HEK293T (cell line): ENCODE measurements at regions not wholly inside any gene's neighbourhood (a gene's known extent, or its start where the extent isn't known, plus 50 kb on each side); places are given as distances from the start of the nearest gene placed in this dataset.

Experiments
- CTCF ChIA-PET: fragments of 350-600 bp; formaldehyde crosslinking; extraction: SDS; loops from one replicate; lab custom pipeline; 2021; ENCODE audit warnings: antibody characterized with exemption, inconsistent platforms; lab: Yijun Ruan, JAX
- POLR2A ChIA-PET: fragments of 350-600 bp; formaldehyde crosslinking; extraction: SDS; loops from one replicate; lab custom pipeline; 2020; ENCODE audit warnings: antibody characterized with exemption, inconsistent platforms; lab: Yijun Ruan, JAX
- DNase-seq: peaks from one replicate; pipeline ENCODE4 v3.0.0; 2012; ENCODE audit warnings: mixed read lengths; ENCODE audit errors: extremely low spot score
- ARNT ChIP-seq: fragments of 450-650 bp; IDR thresholded peaks from 2 replicates; pipeline ENCODE4 v1.6.1; 2017; ENCODE audit warnings: mild to moderate bottlenecking
- BHLHE40 ChIP-seq: fragments of 450-650 bp; IDR thresholded peaks from 2 replicates; pipeline ENCODE4 v1.6.1; 2016; ENCODE audit warnings: mild to moderate bottlenecking, moderate library complexity, borderline replicate concordance
- CTBP1 ChIP-seq: fragments of 450-650 bp; IDR thresholded peaks from 2 replicates; pipeline ENCODE4 v1.6.1; 2016; ENCODE audit warnings: borderline replicate concordance
- ELF4 ChIP-seq: fragments of 450-650 bp; IDR thresholded peaks from 2 replicates; pipeline ENCODE4 v1.6.1; 2017; ENCODE audit warnings: antibody characterized with exemption
- FOXA1 ChIP-seq: fragments of 450-650 bp; IDR thresholded peaks from 2 replicates; pipeline ENCODE4 v1.6.1; 2016; ENCODE audit warnings: mild to moderate bottlenecking
- FOXK2 ChIP-seq: fragments of 450-650 bp; IDR thresholded peaks from 2 replicates; pipeline ENCODE4 v1.6.1; 2016; ENCODE audit warnings: mild to moderate bottlenecking
- FOXM1 ChIP-seq: fragments of 450-650 bp; IDR thresholded peaks from 2 replicates; pipeline ENCODE4 v1.6.1; 2017; ENCODE audit warnings: mild to moderate bottlenecking, borderline replicate concordance
- HDGF ChIP-seq: fragments of 450-650 bp; IDR thresholded peaks from 2 replicates; pipeline ENCODE4 v1.6.1; 2017; ENCODE audit warnings: antibody characterized with exemption, borderline replicate concordance
- L3MBTL2 ChIP-seq: fragments of 450-650 bp; conservative IDR thresholded peaks from 2 replicates; pipeline ENCODE4 v1.6.1; 2016; ENCODE audit warnings: mild to moderate bottlenecking
- LEF1 ChIP-seq: fragments of 450-650 bp; IDR thresholded peaks from 2 replicates; pipeline ENCODE4 v1.6.1; 2017; ENCODE audit warnings: mild to moderate bottlenecking, borderline replicate concordance
- NFRKB ChIP-seq: fragments of 450-650 bp; IDR thresholded peaks from 2 replicates; pipeline ENCODE4 v1.6.1; 2016; ENCODE audit warnings: mild to moderate bottlenecking, moderate library complexity
- SP1 ChIP-seq: fragments of 450-650 bp; IDR thresholded peaks from 2 replicates; pipeline ENCODE4 v1.6.1; 2017
- SUZ12 ChIP-seq: fragments of 450-650 bp; IDR thresholded peaks from 2 replicates; pipeline ENCODE4 v1.6.1; 2016; ENCODE audit warnings: mild to moderate bottlenecking
- TARDBP ChIP-seq: fragments of 450-650 bp; IDR thresholded peaks from 2 replicates; pipeline ENCODE4 v1.6.1; 2016
- ZNF384 ChIP-seq: fragments of 450-650 bp; IDR thresholded peaks from 2 replicates; pipeline ENCODE4 v1.6.1; 2016
- TF ChIP-seq, protein P1 (sequence below): fragments of 450-650 bp; IDR thresholded peaks from 2 replicates; pipeline ENCODE4 v1.6.1; 2016

DNA sequence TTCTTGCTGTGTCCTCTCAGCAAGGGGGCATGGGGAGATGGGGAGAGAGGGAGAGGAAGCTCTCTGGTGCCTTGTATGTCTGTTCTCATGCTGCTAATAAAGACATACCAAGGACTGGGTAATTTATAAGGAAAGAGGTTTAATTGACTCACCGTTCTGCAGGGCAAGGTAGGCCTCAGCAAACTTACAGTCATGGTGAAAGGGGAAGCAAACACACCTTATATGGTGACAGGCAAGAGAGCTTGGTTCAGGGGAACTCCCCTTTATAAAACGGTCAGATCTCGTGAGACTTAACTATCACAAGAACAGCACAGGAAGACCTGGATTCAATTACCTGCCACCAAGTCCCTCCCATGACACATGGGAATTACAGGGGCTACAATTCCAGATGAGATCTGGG lies 464.7 kb upstream of the CELF2 start:
- ChIA-PET CTCF (no interaction called here), POLR2A (no interaction called here)
- no peak for TF ChIP-seq HDGF
- TF ChIP-seq, protein P1, sequence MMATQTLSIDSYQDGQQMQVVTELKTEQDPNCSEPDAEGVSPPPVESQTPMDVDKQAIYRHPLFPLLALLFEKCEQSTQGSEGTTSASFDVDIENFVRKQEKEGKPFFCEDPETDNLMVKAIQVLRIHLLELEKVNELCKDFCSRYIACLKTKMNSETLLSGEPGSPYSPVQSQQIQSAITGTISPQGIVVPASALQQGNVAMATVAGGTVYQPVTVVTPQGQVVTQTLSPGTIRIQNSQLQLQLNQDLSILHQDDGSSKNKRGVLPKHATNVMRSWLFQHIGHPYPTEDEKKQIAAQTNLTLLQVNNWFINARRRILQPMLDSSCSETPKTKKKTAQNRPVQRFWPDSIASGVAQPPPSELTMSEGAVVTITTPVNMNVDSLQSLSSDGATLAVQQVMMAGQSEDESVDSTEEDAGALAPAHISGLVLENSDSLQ, result no peak
- TF ChIP-seq FOXK2, result no peak
- TF ChIP-seq ELF4, result no peak
- no peak for TF ChIP-seq NFRKB
- TF ChIP-seq ZNF384, result no peak
- no peak for TF ChIP-seq SUZ12
- no peak for TF ChIP-seq LEF1
- no peak for DNase-seq

DNA sequence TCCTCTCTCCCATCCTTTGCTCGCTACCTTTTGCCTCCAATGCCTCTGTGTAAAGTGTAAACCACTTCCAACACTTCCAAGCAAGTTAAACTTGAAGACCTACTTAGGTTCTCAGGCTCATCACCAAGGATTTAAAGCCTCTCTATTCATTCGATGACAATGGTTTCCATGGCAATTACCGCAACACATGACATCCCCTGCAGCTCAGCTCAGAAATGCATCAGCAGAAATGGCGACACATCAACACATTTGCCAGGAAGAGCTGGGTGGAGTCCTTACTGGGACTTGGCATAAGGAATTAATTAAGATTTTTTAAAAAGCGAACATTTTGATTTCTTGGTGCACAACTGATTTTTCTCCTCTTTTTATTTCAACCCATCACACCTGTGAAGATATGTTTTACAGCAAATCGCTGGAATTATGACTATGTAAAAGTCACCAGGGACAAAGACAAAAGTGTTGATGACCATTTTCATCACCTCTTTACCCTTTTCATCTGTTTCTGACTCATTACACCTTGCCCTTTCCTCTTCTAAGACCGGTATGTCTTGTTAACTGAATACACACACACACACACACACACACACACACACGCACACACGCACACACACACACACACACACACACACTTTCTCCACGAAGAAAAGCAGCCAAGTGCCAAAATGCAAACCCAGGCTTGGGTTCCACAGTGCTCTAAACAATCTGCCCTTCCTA lies 453.4 kb upstream of the CELF2 start:
- ChIA-PET CTCF (no interaction called here), POLR2A (no interaction called here)
- no peak for TF ChIP-seq BHLHE40
- no peak for TF ChIP-seq FOXA1
- no peak for TF ChIP-seq CTBP1
- no peak for TF ChIP-seq FOXK2
- no peak for TF ChIP-seq ZNF384
- TF ChIP-seq, protein P1, result no peak
- no peak for TF ChIP-seq ARNT
- no peak for TF ChIP-seq LEF1
- TF ChIP-seq SP1, result no peak
- no peak for TF ChIP-seq FOXM1
- no peak for TF ChIP-seq ELF4
- no peak for TF ChIP-seq TARDBP
- no peak for TF ChIP-seq L3MBTL2
- no peak for TF ChIP-seq NFRKB
- no peak for TF ChIP-seq HDGF
- no peak for TF ChIP-seq SUZ12
- no peak for DNase-seq

GRCh38 chr10:10576937-10577336 lies 440.7 kb upstream of the CELF2 start:
- CTCF ChIA-PET, result no interaction called here
- POLR2A ChIA-PET, result no interaction called here
- TF ChIP-seq SUZ12 (no peak), ARNT (no peak), L3MBTL2 (no peak), CTBP1 (no peak), TARDBP (no peak), HDGF (no peak), FOXM1 (no peak), FOXK2 (no peak), FOXA1 (no peak), ELF4 (no peak), SP1 (no peak), BHLHE40 (no peak), ZNF384 (no peak), LEF1 (no peak)
- TF ChIP-seq, protein P1, result no peak
- no peak for DNase-seq

DNA sequence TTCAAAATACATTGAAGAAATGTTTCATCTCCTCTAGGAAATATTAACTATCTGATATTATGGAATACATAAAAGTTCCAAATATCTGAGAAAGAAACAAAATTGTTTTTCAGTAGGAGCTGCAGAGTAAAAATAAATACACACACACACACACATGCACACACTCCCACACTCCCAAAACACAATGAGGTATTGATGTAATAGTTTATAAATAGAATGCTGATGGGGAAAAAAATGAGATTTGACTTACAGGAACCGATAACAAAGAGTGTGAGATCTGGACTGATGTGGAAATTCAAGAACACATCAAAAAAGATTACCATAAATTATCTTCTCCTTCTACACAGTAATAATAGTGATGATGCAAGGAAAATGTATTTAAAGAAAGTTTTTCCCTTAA lies 438.0 kb upstream of the CELF2 start:
- DNase-seq, result no peak
- ChIA-PET CTCF (no interaction called here), POLR2A (no interaction called here)
- TF ChIP-seq FOXM1, result no peak
- TF ChIP-seq SUZ12, result no peak
- no peak for TF ChIP-seq L3MBTL2

GRCh38 chr10:10584161-10584560 lies 433.5 kb upstream of the CELF2 start:
- ChIA-PET POLR2A (interaction anchor here (1.0 kb wide), 1 partner anchor 12 kb away, joined by 3 read pairs; no protein-coding TSS in a partner anchor), CTCF (no interaction called here)
- no peak for DNase-seq
- TF ChIP-seq TARDBP (no peak), FOXK2 (no peak), ARNT (no peak), ZNF384 (no peak), LEF1 (no peak), L3MBTL2 (no peak), NFRKB (no peak), ELF4 (no peak), HDGF (no peak), SP1 (no peak), CTBP1 (no peak), BHLHE40 (no peak), FOXA1 (no peak), SUZ12 (no peak), FOXM1 (no peak)
- TF ChIP-seq, protein P1, result no peak
